ENCODE measurements at regions not wholly inside any gene's neighbourhood (a gene's known extent, or its start where the extent isn't known, plus 50 kb on each side); places are given as distances from the start of the nearest gene placed in this dataset.

DNA sequence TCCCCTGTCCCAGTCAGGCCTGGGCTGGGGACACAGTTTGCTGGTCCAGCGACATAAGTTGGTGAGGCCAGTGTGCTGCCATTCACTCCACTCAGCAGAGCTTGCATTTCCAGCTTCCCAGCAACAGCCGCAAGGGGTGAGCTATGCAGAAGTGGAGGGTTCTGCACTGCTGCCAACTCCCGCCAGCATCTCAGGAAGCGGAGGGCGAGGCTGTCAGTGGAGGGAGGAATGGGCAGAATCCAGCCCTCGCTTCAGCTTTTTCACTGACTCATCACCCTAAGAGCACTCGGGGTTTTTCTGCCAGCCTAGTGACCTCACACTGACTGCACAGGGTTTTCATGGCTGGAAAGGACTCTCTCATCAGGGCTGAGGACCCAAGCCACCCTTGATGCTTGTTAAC is 625.1 kb upstream of the MKI67 start:
- no peak overlapping the region for H3K9ac ChIP-seq (ENCODE audit: low read length)
- H3K4me3 ChIP-seq (ENCODE audit: low read depth in 1 of 2, low read length in 2 of 2) = no peak overlapping the region
- no peaks in the 10 kb centered on the region for H3K27me3 ChIP-seq (ENCODE audit: control insufficient read depth in 1 of 2, insufficient read depth in 2 of 2, low read length in 2 of 2)
- H3K36me3 ChIP-seq (ENCODE audit: insufficient read depth, low read length) = no peaks in the 10 kb centered on the region
- H3K4me1 ChIP-seq (ENCODE audit: insufficient read depth, low read length) = no peaks in the 10 kb centered on the region
- no peak overlapping the region for H3K27ac ChIP-seq (ENCODE audit: low read depth, low read length)
- no peaks in the 10 kb centered on the region for H3K9me3 ChIP-seq (ENCODE audit: low read length)

DNA sequence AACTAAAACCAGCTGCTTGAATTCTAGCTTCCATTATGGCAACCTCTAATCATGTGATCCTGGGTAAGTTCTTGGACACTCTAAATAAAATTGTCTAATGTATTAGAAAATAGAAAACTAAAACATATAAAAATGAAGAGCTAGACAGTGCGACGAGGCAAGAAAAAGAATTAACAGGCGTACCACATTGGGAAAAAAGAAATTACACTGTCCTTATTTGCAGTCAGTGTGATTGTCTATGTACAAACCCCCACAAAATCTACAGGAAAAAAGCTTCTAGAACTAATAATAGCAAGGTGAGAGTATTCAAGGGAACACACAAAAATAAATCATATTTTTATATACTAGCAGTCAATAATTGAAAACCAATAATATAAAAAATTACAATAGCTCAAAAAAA is 625.6 kb upstream of the MKI67 start:
- Histone ChIP-seq H3K9ac (ENCODE audit: low read length) (no peak overlapping the region), H3K9me3 (ENCODE audit: low read length) (no peaks in the 10 kb centered on the region), H3K27ac (ENCODE audit: low read depth, low read length) (no peak overlapping the region), H3K36me3 (ENCODE audit: insufficient read depth, low read length) (no peaks in the 10 kb centered on the region), H3K27me3 (ENCODE audit: control insufficient read depth in 1 of 2, insufficient read depth in 2 of 2, low read length in 2 of 2) (no peaks in the 10 kb centered on the region), H3K4me1 (ENCODE audit: insufficient read depth, low read length) (no peaks in the 10 kb centered on the region), H3K4me3 (ENCODE audit: low read depth in 1 of 2, low read length in 2 of 2) (no peak overlapping the region)

DNA sequence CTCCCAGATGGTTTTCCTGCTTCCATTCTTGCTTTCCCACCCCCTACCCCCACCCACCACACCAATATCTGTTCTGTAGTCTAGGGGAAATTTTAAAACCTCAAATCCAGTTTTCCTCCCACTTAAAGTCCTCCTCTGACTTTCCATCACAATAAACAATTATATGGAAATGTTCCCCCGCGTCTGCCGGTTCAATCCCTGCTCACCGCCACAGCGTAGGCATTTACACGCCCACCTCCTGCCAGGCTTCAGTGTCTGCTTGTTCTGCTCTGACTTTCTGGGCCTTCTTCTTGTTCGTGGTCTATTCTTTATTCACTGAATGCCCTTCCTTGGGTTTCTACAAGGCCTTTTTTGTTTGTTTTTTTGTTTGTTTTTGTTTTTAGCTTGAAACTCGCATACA is 633.0 kb upstream of the MKI67 start:
- H3K4me3 ChIP-seq (ENCODE audit: low read depth in 1 of 2, low read length in 2 of 2) = no peak overlapping the region
- no peaks in the 10 kb centered on the region for H3K36me3 ChIP-seq (ENCODE audit: insufficient read depth, low read length)
- H3K27ac ChIP-seq (ENCODE audit: low read depth, low read length) = no peak overlapping the region
- H3K27me3 ChIP-seq (ENCODE audit: control insufficient read depth in 1 of 2, insufficient read depth in 2 of 2, low read length in 2 of 2) = no peaks in the 10 kb centered on the region
- no peak overlapping the region for H3K9ac ChIP-seq (ENCODE audit: low read length)
- no peaks in the 10 kb centered on the region for H3K4me1 ChIP-seq (ENCODE audit: insufficient read depth, low read length)
- no peaks in the 10 kb centered on the region for H3K9me3 ChIP-seq (ENCODE audit: low read length)

DNA sequence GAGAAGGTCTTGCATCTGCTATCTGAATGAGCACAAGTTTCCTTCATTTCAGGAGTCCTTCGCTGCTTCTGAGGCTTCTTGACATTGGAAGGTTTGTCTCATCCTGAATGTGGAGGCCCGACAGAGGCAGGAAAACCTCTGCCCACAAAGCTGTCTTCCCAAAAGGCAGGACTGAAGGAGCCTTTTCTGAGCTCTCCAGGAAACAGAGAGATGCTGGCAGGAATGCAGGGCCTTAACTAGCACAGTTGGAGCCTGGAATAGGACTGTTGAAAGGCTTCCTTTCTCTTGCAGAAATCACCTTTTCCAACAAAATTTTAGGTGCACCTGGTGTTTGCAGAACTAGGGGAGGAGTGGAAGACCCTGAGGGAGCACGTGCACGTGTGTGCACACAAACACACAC is 637.4 kb upstream of the MKI67 start:
- H3K9ac ChIP-seq (ENCODE audit: low read length) = no peak overlapping the region

DNA sequence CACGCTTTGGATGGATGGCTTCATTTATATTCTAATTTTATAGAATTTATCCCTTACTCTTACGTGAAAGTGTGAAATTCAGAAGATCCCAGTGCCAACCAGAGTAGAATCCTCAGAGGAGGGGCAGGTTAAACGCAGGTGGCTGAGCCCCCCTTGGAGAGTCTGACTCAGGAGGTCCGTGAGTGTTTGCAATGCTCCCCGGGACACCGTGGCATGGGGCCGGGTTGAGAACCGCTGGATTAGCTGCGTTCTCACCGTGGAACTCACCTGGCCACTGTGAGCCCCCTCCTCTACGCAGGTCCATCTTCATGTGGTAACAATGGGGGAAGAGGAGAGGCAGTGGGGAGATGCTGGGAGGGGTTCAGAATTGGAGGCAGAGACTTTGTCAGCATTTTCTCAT is 638.0 kb upstream of the MKI67 start:
- Histone ChIP-seq H3K27me3 (ENCODE audit: control insufficient read depth in 1 of 2, insufficient read depth in 2 of 2, low read length in 2 of 2) (no peaks in the 10 kb centered on the region), H3K27ac (ENCODE audit: low read depth, low read length) (no peak overlapping the region), H3K36me3 (ENCODE audit: insufficient read depth, low read length) (no peaks in the 10 kb centered on the region), H3K9ac (ENCODE audit: low read length) (no peak overlapping the region), H3K4me1 (ENCODE audit: insufficient read depth, low read length) (no peaks in the 10 kb centered on the region), H3K4me3 (ENCODE audit: low read depth in 1 of 2, low read length in 2 of 2) (no peak overlapping the region), H3K9me3 (ENCODE audit: low read length) (no peaks in the 10 kb centered on the region)

More for the DNA sequence above, 637.4 kb upstream of the MKI67 start:
- Histone ChIP-seq H3K9me3 (ENCODE audit: low read length) (no peaks in the 10 kb centered on the region), H3K27me3 (ENCODE audit: control insufficient read depth in 1 of 2, insufficient read depth in 2 of 2, low read length in 2 of 2) (no peaks in the 10 kb centered on the region), H3K4me1 (ENCODE audit: insufficient read depth, low read length) (no peaks in the 10 kb centered on the region), H3K36me3 (ENCODE audit: insufficient read depth, low read length) (no peaks in the 10 kb centered on the region), H3K4me3 (ENCODE audit: low read depth in 1 of 2, low read length in 2 of 2) (no peak overlapping the region), H3K27ac (ENCODE audit: low read depth, low read length) (no peak overlapping the region)

DNA sequence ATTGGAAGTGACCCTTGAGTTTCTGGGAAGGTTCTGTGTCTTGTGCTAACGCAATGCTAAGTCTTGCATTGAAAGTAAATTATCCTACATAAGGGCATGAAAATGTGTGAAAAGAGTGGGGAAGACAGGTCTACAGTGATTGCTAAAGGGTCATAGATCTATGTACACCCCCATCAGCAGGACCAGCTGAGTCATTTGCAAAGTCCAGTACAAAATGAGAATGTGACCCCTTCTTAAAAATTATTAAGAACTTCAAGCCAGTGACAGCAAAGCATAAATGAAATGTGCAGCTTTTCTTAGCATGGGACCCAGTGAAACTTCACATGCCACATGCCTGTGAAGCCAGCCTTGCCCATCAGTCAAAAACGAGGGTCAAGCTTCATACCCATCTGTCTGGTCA is 640.7 kb upstream of the MKI67 start:
- H3K9me3 ChIP-seq (ENCODE audit: low read length) = no peaks in the 10 kb centered on the region
- H3K27me3 ChIP-seq (ENCODE audit: control insufficient read depth in 1 of 2, insufficient read depth in 2 of 2, low read length in 2 of 2) = no peaks in the 10 kb centered on the region
- H3K27ac ChIP-seq (ENCODE audit: low read depth, low read length) = no peak overlapping the region
- H3K4me1 ChIP-seq (ENCODE audit: insufficient read depth, low read length) = no peaks in the 10 kb centered on the region
- no peak overlapping the region for H3K4me3 ChIP-seq (ENCODE audit: low read depth in 1 of 2, low read length in 2 of 2)
- H3K36me3 ChIP-seq (ENCODE audit: insufficient read depth, low read length) = no peaks in the 10 kb centered on the region
- H3K9ac ChIP-seq (ENCODE audit: low read length) = no peak overlapping the region

DNA sequence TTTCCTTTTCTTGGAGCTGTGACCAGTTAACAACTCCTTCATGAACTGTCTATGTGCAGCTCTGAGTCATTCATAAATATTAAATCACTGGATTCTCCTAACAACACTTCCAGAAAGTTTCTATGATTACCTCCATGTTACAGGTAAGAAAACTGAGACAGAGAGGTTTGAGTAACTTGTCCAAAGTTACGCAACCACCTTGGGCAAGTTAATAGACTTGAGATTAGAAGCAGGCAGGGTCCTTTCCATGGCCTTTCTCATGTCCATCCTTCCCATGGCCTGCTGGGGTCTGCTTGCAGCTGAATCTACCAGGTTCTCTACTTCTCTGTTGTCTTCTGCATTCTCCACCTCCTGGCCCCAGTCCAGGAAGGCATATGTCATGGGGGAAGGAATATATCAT is 648.8 kb upstream of the MKI67 start:
- Histone ChIP-seq H3K27me3 (ENCODE audit: control insufficient read depth in 1 of 2, insufficient read depth in 2 of 2, low read length in 2 of 2) (no peaks in the 10 kb centered on the region), H3K9me3 (ENCODE audit: low read length) (no peaks in the 10 kb centered on the region), H3K9ac (ENCODE audit: low read length) (no peak overlapping the region), H3K4me3 (ENCODE audit: low read depth in 1 of 2, low read length in 2 of 2) (no peak overlapping the region), H3K4me1 (ENCODE audit: insufficient read depth, low read length) (no peaks in the 10 kb centered on the region), H3K27ac (ENCODE audit: low read depth, low read length) (no peak overlapping the region), H3K36me3 (ENCODE audit: insufficient read depth, low read length) (no peaks in the 10 kb centered on the region)

DNA sequence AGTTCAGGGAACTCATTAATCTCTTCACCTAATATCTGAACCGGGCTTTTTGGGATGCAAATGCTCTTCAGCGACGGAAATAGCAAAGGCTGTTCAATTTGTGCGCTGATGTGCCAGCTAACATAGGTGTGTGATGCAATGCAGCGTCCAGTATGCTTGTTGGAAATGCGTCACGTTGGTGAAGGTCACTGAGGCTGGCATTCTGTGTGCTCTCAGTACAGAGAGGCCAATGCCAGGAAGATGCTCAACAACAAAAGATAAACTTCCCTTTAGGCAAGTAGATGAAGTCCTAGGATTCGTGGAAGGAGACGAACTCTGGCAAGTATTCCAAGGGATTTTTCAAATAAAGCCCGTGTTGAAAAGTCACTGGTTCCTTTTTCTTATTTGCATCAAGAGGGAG is 649.5 kb upstream of the MKI67 start:
- no peaks in the 10 kb centered on the region for H3K27me3 ChIP-seq (ENCODE audit: control insufficient read depth in 1 of 2, insufficient read depth in 2 of 2, low read length in 2 of 2)
- no peaks in the 10 kb centered on the region for H3K9me3 ChIP-seq (ENCODE audit: low read length)
- H3K4me3 ChIP-seq (ENCODE audit: low read depth in 1 of 2, low read length in 2 of 2) = no peak overlapping the region
- no peaks in the 10 kb centered on the region for H3K4me1 ChIP-seq (ENCODE audit: insufficient read depth, low read length)
- no peaks in the 10 kb centered on the region for H3K36me3 ChIP-seq (ENCODE audit: insufficient read depth, low read length)
- H3K27ac ChIP-seq (ENCODE audit: low read depth, low read length) = no peak overlapping the region
- H3K9ac ChIP-seq (ENCODE audit: low read length) = no peak overlapping the region

DNA sequence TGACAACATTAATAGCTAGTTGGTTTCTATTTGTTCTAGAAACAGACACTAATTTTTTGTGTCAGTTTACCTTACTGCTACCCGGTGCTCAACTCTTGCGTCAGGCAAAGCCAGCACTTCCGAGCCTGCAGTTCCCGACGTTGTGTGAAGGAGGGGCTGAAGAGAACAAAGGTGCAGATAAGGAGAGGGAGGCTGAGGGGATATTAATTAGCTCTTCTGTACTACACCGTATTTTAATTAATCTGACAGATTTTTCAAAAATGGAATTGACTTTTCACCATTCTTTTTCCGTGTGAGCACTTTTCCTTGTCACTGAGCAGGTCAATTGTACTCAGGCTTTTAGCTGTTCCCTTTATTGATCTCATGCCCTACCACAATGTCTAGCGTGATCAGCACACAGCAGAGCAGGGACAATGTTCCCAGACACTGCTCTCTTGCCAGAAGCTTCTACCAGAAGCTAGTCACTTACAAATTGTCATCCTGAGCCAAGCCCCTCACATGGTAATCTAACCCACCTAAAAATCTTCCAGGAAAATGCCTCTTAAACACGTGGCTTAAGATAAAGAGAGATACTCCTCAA is 650.5 kb upstream of the MKI67 start:
- no peak overlapping the region for H3K4me3 ChIP-seq (ENCODE audit: low read depth in 1 of 2, low read length in 2 of 2)
- no peaks in the 10 kb centered on the region for H3K9me3 ChIP-seq (ENCODE audit: low read length)
- H3K36me3 ChIP-seq (ENCODE audit: insufficient read depth, low read length) = no peaks in the 10 kb centered on the region
- no peak overlapping the region for H3K9ac ChIP-seq (ENCODE audit: low read length)
- H3K4me1 ChIP-seq (ENCODE audit: insufficient read depth, low read length) = no peaks in the 10 kb centered on the region
- H3K27me3 ChIP-seq (ENCODE audit: control insufficient read depth in 1 of 2, insufficient read depth in 2 of 2, low read length in 2 of 2) = no peaks in the 10 kb centered on the region
- no peak overlapping the region for H3K27ac ChIP-seq (ENCODE audit: low read depth, low read length)

DNA sequence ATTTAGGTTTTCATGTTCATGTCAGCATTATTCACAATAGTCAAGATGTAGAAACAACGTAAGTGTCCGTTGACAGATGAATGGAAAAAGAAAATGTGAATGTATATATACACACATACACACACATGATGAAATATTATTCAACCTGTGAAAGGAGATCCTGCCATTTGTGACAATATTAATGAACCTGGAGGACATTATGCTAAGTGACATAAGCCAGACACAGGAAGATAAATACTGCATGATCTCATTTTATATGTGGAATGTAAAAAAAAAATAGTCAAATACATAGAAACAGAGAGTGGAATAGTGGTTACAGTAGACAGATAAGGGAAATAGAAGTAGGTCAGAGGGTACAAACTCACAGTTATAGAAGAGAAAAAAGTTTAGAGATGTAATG is 651.1 kb upstream of the MKI67 start:
- Histone ChIP-seq H3K27me3 (ENCODE audit: control insufficient read depth in 1 of 2, insufficient read depth in 2 of 2, low read length in 2 of 2) (no peaks in the 10 kb centered on the region), H3K36me3 (ENCODE audit: insufficient read depth, low read length) (no peaks in the 10 kb centered on the region), H3K27ac (ENCODE audit: low read depth, low read length) (no peak overlapping the region), H3K9ac (ENCODE audit: low read length) (no peak overlapping the region), H3K9me3 (ENCODE audit: low read length) (no peaks in the 10 kb centered on the region), H3K4me1 (ENCODE audit: insufficient read depth, low read length) (no peaks in the 10 kb centered on the region), H3K4me3 (ENCODE audit: low read depth in 1 of 2, low read length in 2 of 2) (no peak overlapping the region)

DNA sequence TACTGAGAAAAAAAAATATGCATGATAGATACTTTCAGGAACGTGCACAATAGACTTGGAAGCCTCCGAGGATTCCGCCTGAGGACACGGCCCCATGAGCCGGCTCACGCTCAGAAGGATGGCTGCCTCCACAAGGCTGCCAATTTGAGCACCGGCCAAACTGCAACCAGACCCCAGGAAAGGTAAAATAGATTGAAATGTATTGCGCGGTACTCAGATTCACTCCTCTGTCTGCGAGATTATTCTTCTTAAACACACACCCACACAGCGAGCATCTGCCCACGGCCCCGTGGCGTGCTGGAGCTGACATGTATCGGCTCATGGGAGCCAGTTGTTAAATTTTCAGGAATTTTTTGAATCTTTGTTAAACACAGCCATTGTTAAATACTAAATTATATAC is 653.2 kb upstream of the MKI67 start:
- no peak overlapping the region for H3K9ac ChIP-seq (ENCODE audit: low read length)
- no peak overlapping the region for H3K4me3 ChIP-seq (ENCODE audit: low read depth in 1 of 2, low read length in 2 of 2)
- no peaks in the 10 kb centered on the region for H3K4me1 ChIP-seq (ENCODE audit: insufficient read depth, low read length)
- H3K27ac ChIP-seq (ENCODE audit: low read depth, low read length) = no peak overlapping the region
- no peaks in the 10 kb centered on the region for H3K36me3 ChIP-seq (ENCODE audit: insufficient read depth, low read length)
- H3K27me3 ChIP-seq (ENCODE audit: control insufficient read depth in 1 of 2, insufficient read depth in 2 of 2, low read length in 2 of 2) = no peaks in the 10 kb centered on the region
- no peaks in the 10 kb centered on the region for H3K9me3 ChIP-seq (ENCODE audit: low read length)

DNA sequence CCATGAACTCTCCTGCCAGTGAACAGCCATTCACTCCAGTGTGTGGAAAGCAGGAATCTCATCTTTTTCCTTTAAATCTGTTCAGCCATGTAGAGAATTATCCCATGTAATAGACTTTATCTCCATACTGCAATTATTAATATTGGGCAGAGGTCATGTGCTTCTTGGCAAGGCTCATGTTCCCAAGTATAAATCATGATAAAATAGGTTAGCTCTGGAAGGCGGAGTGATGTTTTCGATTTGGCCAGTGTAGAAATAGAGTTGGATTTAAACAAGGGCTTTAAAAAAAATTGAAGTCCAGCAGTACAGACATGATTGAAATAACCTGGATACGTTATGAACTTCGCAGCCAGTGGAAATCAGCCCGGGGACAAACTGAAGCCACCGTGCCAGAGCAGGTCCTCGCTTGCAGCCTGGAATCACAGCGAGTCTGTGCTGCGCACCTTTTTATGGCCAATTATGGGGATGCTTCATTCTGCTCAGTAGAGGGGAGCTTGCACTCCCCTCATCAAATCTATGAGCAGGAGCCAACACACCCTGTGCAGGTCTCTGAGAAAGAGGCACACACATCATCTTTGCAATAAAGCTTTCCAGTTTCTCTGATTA is 654.0 kb upstream of the MKI67 start:
- Histone ChIP-seq H3K27me3 (ENCODE audit: control insufficient read depth in 1 of 2, insufficient read depth in 2 of 2, low read length in 2 of 2) (no peaks in the 10 kb centered on the region), H3K9ac (ENCODE audit: low read length) (no peak overlapping the region), H3K4me3 (ENCODE audit: low read depth in 1 of 2, low read length in 2 of 2) (no peak overlapping the region), H3K9me3 (ENCODE audit: low read length) (no peaks in the 10 kb centered on the region), H3K27ac (ENCODE audit: low read depth, low read length) (no peak overlapping the region), H3K36me3 (ENCODE audit: insufficient read depth, low read length) (no peaks in the 10 kb centered on the region), H3K4me1 (ENCODE audit: insufficient read depth, low read length) (no peaks in the 10 kb centered on the region)

Data from muscle layer of colon (tissue), 2 donors.